K562 (cell line): ENCODE measurements at regions not wholly inside any gene's neighbourhood (a gene's known extent, or its start where the extent isn't known, plus 50 kb on each side); places are given as distances from the start of the nearest gene placed in this dataset.

Experiments
- BRF2 ChIP-seq: IDR thresholded peaks from 3 replicates; pipeline ENCODE4 v1.6.1; 2011; ENCODE audit warnings: borderline replicate concordance, mild to moderate bottlenecking; ENCODE audit not compliant: insufficient read length, insufficient read depth
- CBX8 ChIP-seq: fragments of 200-600 bp; sonication (generic); IDR thresholded peaks from 2 replicates; pipeline ENCODE4 v1.6.1; 2012; ENCODE audit warnings: borderline replicate concordance, mixed run types, low read depth, mild to moderate bottlenecking, moderate library complexity, mixed read lengths, low read length, control low read depth, inconsistent platforms; ENCODE audit not compliant: poor library complexity, severe bottlenecking; ENCODE audit errors: extremely low read depth
- ETV5 ChIP-seq: sonication (generic); formaldehyde crosslinking; IDR thresholded peaks from 2 replicates; pipeline ENCODE4 v1.4.0; 2020; ENCODE audit warnings: low read depth, mild to moderate bottlenecking, missing genetic modification reagents
- EZH2 ChIP-seq: IDR thresholded peaks from 2 replicates; pipeline ENCODE4 v1.6.1; 2012; ENCODE audit warnings: low read depth, mild to moderate bottlenecking, inconsistent platforms, low read length, borderline replicate concordance
- GTF2F1 ChIP-seq: IDR thresholded peaks from 2 replicates; pipeline ENCODE4 v1.6.1; 2011; ENCODE audit warnings: low read depth, low read length, improper control_type of control experiment
- RFX5 ChIP-seq: IDR thresholded peaks from 2 replicates; pipeline ENCODE4 v1.6.1; 2011; ENCODE audit warnings: low read depth, mild to moderate bottlenecking, improper control_type of control experiment, low read length
- TARDBP ChIP-seq: fragments of 450-650 bp; IDR thresholded peaks from 2 replicates; pipeline ENCODE4 v1.6.1; 2016
- USF2 ChIP-seq: sonication (generic); formaldehyde crosslinking; IDR thresholded peaks from 2 replicates; pipeline ENCODE4 v1.5.0; 2020; ENCODE audit warnings: missing genetic modification reagents
- TF ChIP-seq, protein P1 (sequence below), 3 experiments: IDR thresholded peaks in 2 of 3; conservative IDR thresholded peaks in 1 of 3; 2 replicates each; pipeline ENCODE4 v1.5.1; 2011 to 2012; ENCODE audit warnings: low read length in 3 of 3, mild to moderate bottlenecking in 3 of 3, control low read depth in 2 of 3, improper control_type of control experiment in 1 of 3, inconsistent platforms in 1 of 3, low read depth in 1 of 3, mixed read lengths in 1 of 3, moderate library complexity in 1 of 3; ENCODE audit not compliant: insufficient read depth in 2 of 3
- TF ChIP-seq, protein P2 (sequence below): sonication (generic); formaldehyde crosslinking; IDR thresholded peaks from 2 replicates; pipeline ENCODE4 v1.8.1; 2022; ENCODE audit warnings: missing genetic modification reagents

DNA sequence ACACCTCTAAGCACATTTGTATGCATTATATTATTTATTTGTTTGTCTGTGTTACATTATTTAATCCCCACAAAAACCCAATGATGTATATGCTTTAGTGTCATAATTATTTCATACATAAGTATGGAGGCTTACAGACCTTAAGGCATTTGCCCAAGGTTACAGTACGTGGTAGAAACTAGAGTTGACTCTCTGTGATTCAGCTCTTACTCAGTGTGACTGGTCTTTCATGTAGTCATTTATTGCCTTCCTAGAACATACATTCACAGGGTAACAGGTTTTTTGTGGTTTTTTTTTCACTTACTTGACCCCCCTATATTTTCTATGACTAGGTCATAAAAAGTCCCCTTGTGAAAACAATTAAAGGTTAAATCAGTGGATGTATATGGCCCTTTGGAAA lies 566.8 kb downstream of the TFAP2A start:
- no peak for TF ChIP-seq EZH2
- TF ChIP-seq, protein P1, sequence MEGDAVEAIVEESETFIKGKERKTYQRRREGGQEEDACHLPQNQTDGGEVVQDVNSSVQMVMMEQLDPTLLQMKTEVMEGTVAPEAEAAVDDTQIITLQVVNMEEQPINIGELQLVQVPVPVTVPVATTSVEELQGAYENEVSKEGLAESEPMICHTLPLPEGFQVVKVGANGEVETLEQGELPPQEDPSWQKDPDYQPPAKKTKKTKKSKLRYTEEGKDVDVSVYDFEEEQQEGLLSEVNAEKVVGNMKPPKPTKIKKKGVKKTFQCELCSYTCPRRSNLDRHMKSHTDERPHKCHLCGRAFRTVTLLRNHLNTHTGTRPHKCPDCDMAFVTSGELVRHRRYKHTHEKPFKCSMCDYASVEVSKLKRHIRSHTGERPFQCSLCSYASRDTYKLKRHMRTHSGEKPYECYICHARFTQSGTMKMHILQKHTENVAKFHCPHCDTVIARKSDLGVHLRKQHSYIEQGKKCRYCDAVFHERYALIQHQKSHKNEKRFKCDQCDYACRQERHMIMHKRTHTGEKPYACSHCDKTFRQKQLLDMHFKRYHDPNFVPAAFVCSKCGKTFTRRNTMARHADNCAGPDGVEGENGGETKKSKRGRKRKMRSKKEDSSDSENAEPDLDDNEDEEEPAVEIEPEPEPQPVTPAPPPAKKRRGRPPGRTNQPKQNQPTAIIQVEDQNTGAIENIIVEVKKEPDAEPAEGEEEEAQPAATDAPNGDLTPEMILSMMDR (IDR thresholded peaks at IDR 0.05 in 2 of 3, conservative IDR thresholded peaks at IDR 0.05 in 1 of 3; ENCODE audit: insufficient read depth in 2 of 3, low read depth in 1 of 3, low read length in 3 of 3): no peak
- no peak for TF ChIP-seq GTF2F1
- no peak for TF ChIP-seq CBX8
- no peak for TF ChIP-seq BRF2
- TF ChIP-seq ETV5 (CRISPR knock-in tag): no peak
- TF ChIP-seq RFX5: no peak
- no peak for TF ChIP-seq TARDBP
- TF ChIP-seq, protein P2, sequence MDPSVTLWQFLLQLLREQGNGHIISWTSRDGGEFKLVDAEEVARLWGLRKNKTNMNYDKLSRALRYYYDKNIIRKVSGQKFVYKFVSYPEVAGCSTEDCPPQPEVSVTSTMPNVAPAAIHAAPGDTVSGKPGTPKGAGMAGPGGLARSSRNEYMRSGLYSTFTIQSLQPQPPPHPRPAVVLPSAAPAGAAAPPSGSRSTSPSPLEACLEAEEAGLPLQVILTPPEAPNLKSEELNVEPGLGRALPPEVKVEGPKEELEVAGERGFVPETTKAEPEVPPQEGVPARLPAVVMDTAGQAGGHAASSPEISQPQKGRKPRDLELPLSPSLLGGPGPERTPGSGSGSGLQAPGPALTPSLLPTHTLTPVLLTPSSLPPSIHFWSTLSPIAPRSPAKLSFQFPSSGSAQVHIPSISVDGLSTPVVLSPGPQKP (CRISPR knock-in tag): no peak
- TF ChIP-seq USF2 (CRISPR knock-in tag): no peak
